DND-41 (cell line): ENCODE measurements at regions not wholly inside any gene's neighbourhood (a gene's known extent, or its start where the extent isn't known, plus 50 kb on each side); places are given as distances from the start of the nearest gene placed in this dataset.

Source experiments
- CTCF ChIP-seq: IDR thresholded peaks from 2 replicates; pipeline ENCODE4 v1.5.1; 2012; ENCODE audit warnings: borderline replicate concordance, low read length, moderate library complexity, mild to moderate bottlenecking; ENCODE audit not compliant: poor library complexity, severe bottlenecking; ENCODE audit errors: extremely low read depth
- EZH2 ChIP-seq: IDR thresholded peaks from 3 replicates; pipeline ENCODE4 v1.6.1; 2012; ENCODE audit warnings: borderline replicate concordance, low read depth, mild to moderate bottlenecking, moderate library complexity, low read length, inconsistent platforms; ENCODE audit not compliant: severe bottlenecking

DNA sequence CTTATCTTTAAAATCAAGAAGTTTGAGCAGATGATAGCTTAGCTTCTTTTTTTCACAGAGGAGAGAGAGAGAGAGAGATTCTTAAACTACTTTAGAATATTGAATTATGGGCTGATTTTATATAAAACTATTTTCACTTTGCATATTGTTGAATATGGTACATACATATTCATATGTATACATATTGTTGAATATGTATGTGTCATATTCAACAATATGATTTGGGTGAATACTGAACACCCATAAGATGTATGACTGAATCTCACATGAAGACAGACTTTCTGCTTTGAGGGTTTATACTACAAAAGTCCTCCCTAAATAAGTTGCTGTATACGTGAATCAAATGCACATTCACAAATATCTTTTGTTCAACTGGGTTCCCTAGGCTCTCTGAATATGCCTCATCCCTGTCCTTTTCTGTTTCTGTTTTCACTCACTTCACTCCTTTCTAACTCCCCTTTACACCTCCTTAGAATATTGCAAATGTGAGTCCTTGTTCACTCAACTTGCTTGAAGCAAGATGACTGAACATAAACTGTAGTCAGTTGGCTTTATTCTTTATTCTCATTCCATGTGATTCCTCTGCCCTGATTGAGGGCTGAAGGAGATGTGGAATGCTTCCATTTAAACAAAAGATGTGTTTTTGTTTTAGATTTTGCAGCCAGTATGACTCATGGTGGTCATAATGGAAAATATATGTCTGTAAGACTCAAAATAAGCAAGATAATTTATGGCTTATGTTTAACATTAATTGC lies 225.4 kb upstream of the DAB2 start:
- TF ChIP-seq CTCF (no peak), EZH2 (no peak)
